ENCODE measurements at regions not wholly inside any gene's neighbourhood (a gene's known extent, or its start where the extent isn't known, plus 50 kb on each side); places are given as distances from the start of the nearest gene placed in this dataset.
A peak's percentile ranks its signal among the peaks of the same experiment; 100 is the strongest.

GRCh38 chr21:14870853-14871149 is 194.0 kb downstream of the NRIP1 start:
- no peak for DNase-seq

GRCh38 chr21:14869984-14870852 is 194.6 kb downstream of the NRIP1 start:
- DNase-seq, result no peak

- no peak for DNase-seq
These were observed 197.7 kb downstream of the NRIP1 start for GRCh38 chr21:14866859-14867765.

- peak in 55 of 56 donors; percentile 9 to 87 (median 63) for DNase-seq
These were observed 200.4 kb downstream of the NRIP1 start for GRCh38 chr21:14864211-14865021.

GRCh38 chr21:14863745-14864210 is 201.0 kb downstream of the NRIP1 start:
- no peak for DNase-seq

- DNase-seq, result peak in 1 of 56 donors; percentile 21
These were observed 201.7 kb downstream of the NRIP1 start for GRCh38 chr21:14862794-14863720.

GRCh38 chr21:14858311-14858710 is 206.5 kb downstream of the NRIP1 start:
- DNase-seq, result no peak

GRCh38 chr21:14857529-14857928 is 207.3 kb downstream of the NRIP1 start:
- no peak for DNase-seq

- DNase-seq, result no peak
These were observed 214.4 kb downstream of the NRIP1 start for GRCh38 chr21:14850394-14850793.

GRCh38 chr21:14846621-14847020 is 218.2 kb downstream of the NRIP1 start:
- DNase-seq, result no peak

- no peak for DNase-seq
These were observed 220.8 kb downstream of the NRIP1 start for GRCh38 chr21:14844001-14844400.

- no peak for DNase-seq
These were observed 222.2 kb downstream of the NRIP1 start for GRCh38 chr21:14842601-14843000.

- no peak for DNase-seq
These were observed 223.0 kb downstream of the NRIP1 start for GRCh38 chr21:14841511-14842472.

GRCh38 chr21:14838400-14838799 is 226.4 kb downstream of the NRIP1 start:
- no peak for DNase-seq

- no peak for DNase-seq
These were observed 227.8 kb downstream of the NRIP1 start for GRCh38 chr21:14836950-14837349.

- DNase-seq, result no peak
These were observed 231.0 kb downstream of the NRIP1 start for GRCh38 chr21:14833666-14834351.

- no peak for DNase-seq
These were observed 231.6 kb downstream of the NRIP1 start for GRCh38 chr21:14833241-14833640.

- DNase-seq, result no peak
These were observed 234.5 kb downstream of the NRIP1 start for GRCh38 chr21:14830307-14830706.

Data from amygdala (tissue), 56 donors.